Mesodermal cell (in vitro differentiated cells): ENCODE measurements at regions not wholly inside any gene's neighbourhood (a gene's known extent, or its start where the extent isn't known, plus 50 kb on each side); places are given as distances from the start of the nearest gene placed in this dataset.

Experiments used
- H3K27ac ChIP-seq: 2 replicates; pipeline ENCODE4 v1.7.0; 2013; ENCODE audit warnings: mild to moderate bottlenecking, low read depth, low read length, moderate library complexity; ENCODE audit not compliant: severe bottlenecking
- H3K36me3 ChIP-seq: 2 replicates; pipeline ENCODE4 v1.7.1; 2013; ENCODE audit warnings: mild to moderate bottlenecking, low read length, moderate library complexity; ENCODE audit not compliant: control insufficient read depth, insufficient read depth
- H3K4me1 ChIP-seq: one replicate; pipeline ENCODE4 v1.7.1; 2013; ENCODE audit warnings: mild to moderate bottlenecking, low read length; ENCODE audit not compliant: insufficient read depth, control insufficient read depth, poor library complexity, severe bottlenecking
- H3K4me3 ChIP-seq: 2 replicates; pipeline ENCODE4 v1.7.0; 2013; ENCODE audit warnings: low read length, control low read depth, mild to moderate bottlenecking; ENCODE audit not compliant: insufficient read depth, poor library complexity, severe bottlenecking; ENCODE audit errors: extremely low read depth
- H3K9me3 ChIP-seq: 2 replicates; pipeline ENCODE4 v1.7.1; 2013; ENCODE audit warnings: mild to moderate bottlenecking, low read length, moderate library complexity; ENCODE audit not compliant: control insufficient read depth
- WGBS, 2 experiments: methylation state at CpG; one replicate each; pipeline ENCODE4 v1.1.5; 2013; ENCODE audit warnings: missing lambda C conversion rate in 2 of 2; ENCODE audit not compliant: insufficient coverage in 2 of 2; 5-methylcytosine and 5-hydroxymethylcytosine counted together

GRCh38 chr9:84146893-84147710, 166.5 kb downstream of the RMI1 start:
- WGBS, 2 experiments = 39 to 68% methylated on average over 2 to 4 of the region's 6 CpGs
- peak overlapping the region; percentile 43 for H3K27ac ChIP-seq
- no peak overlapping the region for H3K4me3 ChIP-seq
- H3K36me3 ChIP-seq = no peaks in the 10 kb centered on the region
- H3K4me1 ChIP-seq = peaks cover 3% of the 10 kb centered on the region
- no peaks in the 10 kb centered on the region for H3K9me3 ChIP-seq

GRCh38 chr9:84151236-84151635, 170.6 kb downstream of the RMI1 start:
- 29 to 31% methylated on average over 5 of the region's 5 CpGs for WGBS, 2 experiments
- no peaks in the 10 kb centered on the region for H3K9me3 ChIP-seq
- no peak overlapping the region for H3K4me3 ChIP-seq
- peaks cover 3% of the 10 kb centered on the region for H3K4me1 ChIP-seq
- no peaks in the 10 kb centered on the region for H3K36me3 ChIP-seq
- H3K27ac ChIP-seq = no peak overlapping the region

DNA sequence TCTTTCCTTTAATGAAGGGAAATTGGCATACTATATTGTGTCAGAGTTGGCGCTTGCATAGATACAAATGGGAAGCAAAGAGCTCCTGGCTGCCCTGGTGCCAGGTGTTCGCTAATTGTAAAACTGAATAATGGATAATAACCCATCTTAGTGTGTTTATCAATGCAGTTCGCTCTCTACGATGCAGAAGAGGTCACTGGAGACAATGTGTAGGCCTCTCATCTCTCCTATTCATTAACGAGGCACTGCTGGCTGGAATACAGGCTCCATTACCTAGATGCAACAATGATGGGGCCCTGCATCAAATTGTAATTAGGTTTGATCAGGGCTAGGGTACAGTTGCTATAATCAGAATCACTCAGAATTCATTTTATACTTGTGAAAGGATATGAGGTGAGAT, 171.0 kb downstream of the RMI1 start:
- H3K36me3 ChIP-seq = no peaks in the 10 kb centered on the region
- H3K27ac ChIP-seq = no peak overlapping the region
- no peak overlapping the region for H3K4me3 ChIP-seq
- peaks cover 3% of the 10 kb centered on the region for H3K4me1 ChIP-seq
- no peaks in the 10 kb centered on the region for H3K9me3 ChIP-seq
- WGBS, 2 experiments = 87 to 90% methylated on average over 4 to 5 of the region's 5 CpGs

GRCh38 chr9:84152204-84152603, 171.6 kb downstream of the RMI1 start:
- no peak overlapping the region for H3K27ac ChIP-seq
- peaks cover 3% of the 10 kb centered on the region for H3K4me1 ChIP-seq
- H3K36me3 ChIP-seq = no peaks in the 10 kb centered on the region
- no peak overlapping the region for H3K4me3 ChIP-seq
- WGBS, 2 experiments = no CpG with 5 or more reads among the region's 1 CpG
- no peaks in the 10 kb centered on the region for H3K9me3 ChIP-seq

DNA sequence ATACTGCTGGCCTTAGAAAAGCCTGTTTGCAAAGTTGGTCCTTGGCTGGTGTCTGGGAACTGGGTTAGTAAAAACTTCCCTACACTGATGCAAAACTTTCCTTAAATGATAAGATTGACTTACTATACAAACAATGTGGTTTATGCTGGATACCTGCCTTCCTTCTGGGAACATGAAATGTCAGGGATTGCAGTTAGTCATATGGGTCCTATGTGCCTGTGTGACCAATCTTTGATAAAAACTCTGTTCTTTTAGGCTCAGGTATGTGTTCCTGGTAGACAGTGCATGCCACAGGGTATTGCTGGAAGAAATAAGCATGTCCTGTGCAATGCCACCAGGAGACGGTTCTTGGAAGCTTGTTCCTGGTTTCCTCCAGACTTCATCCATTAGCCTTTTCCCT, 173.3 kb downstream of the RMI1 start:
- Histone ChIP-seq H3K36me3 (no peaks in the 10 kb centered on the region), H3K27ac (no peak overlapping the region), H3K4me1 (no peaks in the 10 kb centered on the region), H3K9me3 (no peaks in the 10 kb centered on the region), H3K4me3 (no peak overlapping the region)
- WGBS, 2 experiments = no CpG with 5 or more reads among the region's 1 CpG

GRCh38 chr9:84154320-84154719, 173.7 kb downstream of the RMI1 start:
- Histone ChIP-seq H3K4me3 (no peak overlapping the region), H3K4me1 (no peaks in the 10 kb centered on the region)
- 100% methylated on average over 1 of the region's 3 CpGs; no CpG with 5 or more reads in 1 of the 2 experiments for WGBS, 2 experiments

DNA sequence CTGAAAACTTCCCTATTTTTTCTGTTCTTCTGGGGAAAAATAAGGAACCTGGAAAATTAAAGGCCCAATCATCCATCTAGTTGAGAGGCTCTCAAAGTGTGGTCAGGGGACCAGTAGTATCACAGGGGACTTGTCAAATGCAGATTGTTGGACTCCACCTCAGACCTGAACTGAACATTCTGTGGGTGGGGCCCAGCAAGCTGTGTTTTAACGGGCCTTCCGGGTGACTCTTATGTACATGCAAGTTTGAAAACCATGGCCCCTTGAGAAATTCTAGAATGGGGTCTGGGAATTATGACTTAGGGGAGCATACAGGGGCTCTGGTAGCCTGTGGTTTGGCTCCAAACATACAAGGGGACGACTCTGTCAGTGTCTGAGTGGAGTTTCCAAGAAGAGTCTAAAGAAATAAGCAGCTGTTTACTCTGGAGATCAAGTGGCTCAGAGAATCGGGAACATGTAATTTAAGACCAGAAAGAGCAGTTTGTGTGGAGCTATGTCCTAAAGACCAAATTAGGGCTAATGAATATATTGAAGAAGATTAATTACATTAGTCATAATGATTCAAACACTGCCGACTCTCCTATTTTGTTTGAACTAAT, 177.4 kb downstream of the SLC28A3 start:
- Histone ChIP-seq H3K4me1 (no peaks in the 10 kb centered on the region), H3K9me3 (no peaks in the 10 kb centered on the region), H3K4me3 (no peak overlapping the region), H3K36me3 (no peaks in the 10 kb centered on the region), H3K27ac (no peak overlapping the region)
- 86 to 87% methylated on average over 3 to 4 of the region's 5 CpGs for WGBS, 2 experiments

More at GRCh38 chr9:84154320-84154719, 173.7 kb downstream of the RMI1 start:
- H3K27ac ChIP-seq = no peak overlapping the region
- H3K36me3 ChIP-seq = no peaks in the 10 kb centered on the region
- no peaks in the 10 kb centered on the region for H3K9me3 ChIP-seq

- Histone ChIP-seq H3K4me1 (no peaks in the 10 kb centered on the region), H3K36me3 (no peaks in the 10 kb centered on the region), H3K9me3 (no peaks in the 10 kb centered on the region), H3K4me3 (no peak overlapping the region), H3K27ac (no peak overlapping the region)
- 72 to 75% methylated on average over 7 to 8 of the region's 13 CpGs for WGBS, 2 experiments
Observed at GRCh38 chr9:84166891-84167290, 173.7 kb downstream of the SLC28A3 start.

DNA sequence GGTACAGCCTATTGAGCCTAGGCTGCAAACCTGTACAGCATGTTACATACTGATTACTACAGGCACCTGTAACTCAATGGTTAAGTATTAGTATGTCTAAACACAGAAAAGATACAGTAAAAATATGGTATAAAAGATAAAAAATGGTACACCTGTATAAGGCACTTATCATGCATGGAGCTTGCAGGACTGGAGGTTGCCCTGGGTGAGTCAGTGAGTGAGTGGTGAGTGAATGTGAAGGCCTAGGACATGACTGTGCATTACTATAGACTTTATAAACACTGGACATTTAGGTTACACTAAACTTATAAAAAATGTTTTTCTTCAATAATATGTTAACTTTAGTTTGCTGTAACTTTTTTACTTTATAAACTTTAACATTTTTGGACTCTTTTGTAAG, 171.3 kb downstream of the SLC28A3 start:
- no peaks in the 10 kb centered on the region for H3K9me3 ChIP-seq
- no peaks in the 10 kb centered on the region for H3K4me1 ChIP-seq
- no peak overlapping the region for H3K4me3 ChIP-seq
- H3K36me3 ChIP-seq = no peaks in the 10 kb centered on the region
- H3K27ac ChIP-seq = no peak overlapping the region

GRCh38 chr9:84170521-84171141, 169.9 kb downstream of the SLC28A3 start:
- no peaks in the 10 kb centered on the region for H3K4me1 ChIP-seq
- no peak overlapping the region for H3K4me3 ChIP-seq
- no peaks in the 10 kb centered on the region for H3K9me3 ChIP-seq
- 80 to 84% methylated on average over 7 to 9 of the region's 9 CpGs for WGBS, 2 experiments
- H3K36me3 ChIP-seq = no peaks in the 10 kb centered on the region
- no peak overlapping the region for H3K27ac ChIP-seq

DNA sequence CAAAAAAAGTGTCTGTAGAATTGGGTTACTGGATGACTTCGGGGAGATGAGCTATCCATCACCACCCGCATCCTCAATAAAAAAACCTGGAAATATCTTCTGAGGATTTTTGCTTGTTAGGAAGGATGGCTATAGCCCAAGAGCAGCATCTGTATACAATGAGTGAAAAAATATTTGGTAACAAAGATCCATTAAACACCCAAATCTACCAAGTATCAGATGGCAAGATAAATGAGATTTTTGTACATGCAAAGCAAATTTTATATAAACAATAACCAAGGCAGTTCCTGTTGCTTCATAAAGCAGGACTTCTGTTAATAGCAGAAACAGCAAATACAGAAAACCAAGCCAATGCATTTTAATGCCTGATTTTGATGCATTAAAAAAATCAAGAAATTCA, 166.6 kb downstream of the SLC28A3 start:
- H3K9me3 ChIP-seq = no peaks in the 10 kb centered on the region
- H3K36me3 ChIP-seq = no peaks in the 10 kb centered on the region
- no peaks in the 10 kb centered on the region for H3K4me1 ChIP-seq
- H3K4me3 ChIP-seq = no peak overlapping the region
- WGBS, 2 experiments = no CpG with 5 or more reads among the region's 2 CpGs
- H3K27ac ChIP-seq = no peak overlapping the region
